ENCODE measurements at regions not wholly inside any gene's neighbourhood (a gene's known extent, or its start where the extent isn't known, plus 50 kb on each side); places are given as distances from the start of the nearest gene placed in this dataset.

DNA sequence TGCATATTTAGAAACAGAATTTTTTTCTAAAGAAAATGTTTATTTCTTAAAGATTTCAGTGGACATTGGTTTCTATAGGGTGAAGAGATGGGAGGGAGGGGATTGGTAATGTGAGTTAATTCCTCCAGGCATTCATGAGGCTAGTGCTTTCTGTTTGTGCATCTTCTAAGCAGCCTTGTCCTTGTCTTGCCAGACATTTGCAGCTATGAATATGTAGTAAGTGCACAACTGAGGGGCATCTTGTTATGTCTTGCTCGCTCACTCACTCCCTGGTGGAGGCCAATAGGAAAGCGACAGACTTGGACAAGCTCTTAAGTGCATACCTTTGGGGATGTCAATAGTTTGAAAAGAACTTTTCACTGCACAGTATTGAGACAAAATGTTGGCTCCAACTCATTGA, 92.5 kb upstream of the ATP10A start:
- no peaks in the 10 kb centered on the region for H3K4me1 ChIP-seq (ENCODE audit: control insufficient read depth in 1 of 2, low read depth in 2 of 2)
- TF ChIP-seq, protein P1, sequence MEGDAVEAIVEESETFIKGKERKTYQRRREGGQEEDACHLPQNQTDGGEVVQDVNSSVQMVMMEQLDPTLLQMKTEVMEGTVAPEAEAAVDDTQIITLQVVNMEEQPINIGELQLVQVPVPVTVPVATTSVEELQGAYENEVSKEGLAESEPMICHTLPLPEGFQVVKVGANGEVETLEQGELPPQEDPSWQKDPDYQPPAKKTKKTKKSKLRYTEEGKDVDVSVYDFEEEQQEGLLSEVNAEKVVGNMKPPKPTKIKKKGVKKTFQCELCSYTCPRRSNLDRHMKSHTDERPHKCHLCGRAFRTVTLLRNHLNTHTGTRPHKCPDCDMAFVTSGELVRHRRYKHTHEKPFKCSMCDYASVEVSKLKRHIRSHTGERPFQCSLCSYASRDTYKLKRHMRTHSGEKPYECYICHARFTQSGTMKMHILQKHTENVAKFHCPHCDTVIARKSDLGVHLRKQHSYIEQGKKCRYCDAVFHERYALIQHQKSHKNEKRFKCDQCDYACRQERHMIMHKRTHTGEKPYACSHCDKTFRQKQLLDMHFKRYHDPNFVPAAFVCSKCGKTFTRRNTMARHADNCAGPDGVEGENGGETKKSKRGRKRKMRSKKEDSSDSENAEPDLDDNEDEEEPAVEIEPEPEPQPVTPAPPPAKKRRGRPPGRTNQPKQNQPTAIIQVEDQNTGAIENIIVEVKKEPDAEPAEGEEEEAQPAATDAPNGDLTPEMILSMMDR (IDR thresholded peaks at IDR 0.05) = no peak
- no peak overlapping the region for H3K27ac ChIP-seq
- no peak overlapping the region for H3K4me3 ChIP-seq
- no peaks in the 10 kb centered on the region for H3K36me3 ChIP-seq
- no peaks in the 10 kb centered on the region for H3K27me3 ChIP-seq (replicated peaks; ENCODE audit: insufficient read depth)
- DNase-seq (ENCODE audit: low spot score) (no peak), ATAC-seq (ENCODE audit: insufficient number of reproducible peaks, low FRiP score, low read depth) (no peak)
- peaks cover 10% of the 10 kb centered on the region for H3K9me3 ChIP-seq

DNA sequence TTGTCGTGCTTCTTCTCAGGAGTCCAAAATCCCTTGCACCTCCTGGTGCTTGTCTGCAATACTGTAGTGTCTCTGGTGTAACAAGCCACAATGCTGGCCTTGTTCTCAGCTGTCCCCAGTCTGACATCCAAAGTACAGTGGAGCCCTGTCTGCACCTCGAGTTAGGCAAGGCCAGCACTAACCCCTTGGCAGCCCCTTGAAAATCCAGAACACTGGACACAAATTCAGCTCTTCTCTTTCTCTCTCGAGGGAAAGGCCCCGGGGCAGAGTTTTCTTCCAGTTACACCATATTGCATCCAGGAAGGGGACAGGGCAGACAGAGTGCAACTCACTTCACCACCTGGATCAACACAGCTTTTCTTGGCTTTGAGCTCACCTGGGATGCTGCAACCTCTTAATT, 91.3 kb upstream of the ATP10A start:
- Histone ChIP-seq H3K36me3 (no peaks in the 10 kb centered on the region), H3K9me3 (peaks cover 10% of the 10 kb centered on the region), H3K27me3 (replicated peaks; ENCODE audit: insufficient read depth) (no peaks in the 10 kb centered on the region), H3K27ac (no peak overlapping the region), H3K4me3 (no peak overlapping the region), H3K4me1 (ENCODE audit: control insufficient read depth in 1 of 2, low read depth in 2 of 2) (no peaks in the 10 kb centered on the region)
- no peak for DNase-seq (ENCODE audit: low spot score)
- TF ChIP-seq, protein P1 (IDR thresholded peaks at IDR 0.05) = no peak
- no peak for ATAC-seq (ENCODE audit: insufficient number of reproducible peaks, low FRiP score, low read depth)

DNA sequence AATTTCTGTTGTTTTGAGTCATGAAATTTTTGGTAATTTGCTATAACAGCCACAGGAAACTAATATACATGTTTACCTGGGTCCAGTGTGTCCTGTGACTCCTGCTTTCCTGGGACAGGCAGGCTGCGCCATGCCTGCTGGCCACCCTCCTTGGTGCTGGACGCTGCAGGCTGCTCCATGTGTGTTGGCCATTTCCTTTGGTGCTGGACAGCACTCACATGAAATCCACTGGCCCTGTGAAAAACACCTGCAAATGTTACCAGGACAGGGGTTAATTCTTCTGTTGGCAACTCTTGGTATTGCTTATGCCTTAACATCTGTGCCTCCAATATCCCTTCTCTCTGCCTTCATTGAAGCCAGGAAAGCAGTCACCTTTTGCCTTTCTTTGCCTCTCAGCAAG, 86.9 kb upstream of the ATP10A start:
- Histone ChIP-seq H3K27me3 (replicated peaks; ENCODE audit: insufficient read depth) (no peaks in the 10 kb centered on the region), H3K4me1 (ENCODE audit: control insufficient read depth in 1 of 2, low read depth in 2 of 2) (no peaks in the 10 kb centered on the region), H3K36me3 (no peaks in the 10 kb centered on the region), H3K27ac (no peak overlapping the region), H3K9me3 (peaks cover 10% of the 10 kb centered on the region), H3K4me3 (no peak overlapping the region)
- ATAC-seq (ENCODE audit: insufficient number of reproducible peaks, low FRiP score, low read depth) (no peak), DNase-seq (ENCODE audit: low spot score) (no peak)
- TF ChIP-seq, protein P1 (IDR thresholded peaks at IDR 0.05) = no peak

- TF ChIP-seq, protein P1 (IDR thresholded peaks at IDR 0.05) = no peak
- Histone ChIP-seq H3K4me3 (no peak overlapping the region), H3K27me3 (replicated peaks; ENCODE audit: insufficient read depth) (no peaks in the 10 kb centered on the region), H3K9me3 (no peaks in the 10 kb centered on the region), H3K4me1 (ENCODE audit: control insufficient read depth in 1 of 2, low read depth in 2 of 2) (no peaks in the 10 kb centered on the region), H3K27ac (no peak overlapping the region), H3K36me3 (no peaks in the 10 kb centered on the region)
- no peak for DNase-seq (ENCODE audit: low spot score)
- ATAC-seq (ENCODE audit: insufficient number of reproducible peaks, low FRiP score, low read depth) = no peak
Observed at GRCh38 chr15:25947323-25948314, 84.5 kb upstream of the ATP10A start.

DNA sequence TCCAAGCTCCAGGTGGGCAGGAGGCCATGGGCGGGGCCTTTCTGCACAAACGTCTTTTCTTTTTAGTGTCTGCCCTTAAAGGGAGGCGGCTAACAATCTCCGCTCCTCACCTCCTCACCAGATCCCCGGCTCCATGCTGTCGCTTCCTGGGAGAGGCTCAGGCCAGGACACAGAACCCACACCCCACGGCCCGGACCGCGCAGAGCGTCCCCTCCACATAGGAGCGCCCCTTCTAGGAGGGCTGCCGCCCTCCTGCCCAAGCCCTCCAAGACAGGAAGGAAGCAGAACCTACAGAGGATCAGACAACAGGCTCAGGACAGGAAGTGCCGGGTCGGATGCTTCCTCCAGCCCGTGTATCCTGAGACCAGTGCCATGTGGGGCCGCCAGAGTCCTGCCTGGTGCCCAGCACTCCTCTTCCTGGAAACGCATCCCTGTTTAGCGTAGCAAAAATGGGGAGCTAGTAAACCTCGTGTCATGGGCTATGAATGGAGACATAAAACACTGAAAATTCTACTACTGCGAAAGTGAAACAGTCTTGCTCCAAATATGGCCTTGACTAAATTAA, 83.2 kb upstream of the ATP10A start:
- DNase-seq (ENCODE audit: low spot score) (no peak), ATAC-seq (ENCODE audit: insufficient number of reproducible peaks, low FRiP score, low read depth) (no peak)
- Histone ChIP-seq H3K27ac (no peak overlapping the region), H3K9me3 (no peaks in the 10 kb centered on the region), H3K27me3 (replicated peaks; ENCODE audit: insufficient read depth) (no peaks in the 10 kb centered on the region), H3K4me3 (no peak overlapping the region), H3K36me3 (no peaks in the 10 kb centered on the region), H3K4me1 (ENCODE audit: control insufficient read depth in 1 of 2, low read depth in 2 of 2) (no peaks in the 10 kb centered on the region)
- TF ChIP-seq, protein P1 (IDR thresholded peaks at IDR 0.05) = no peak

All from thoracic aorta (tissue), 2 donors.